ENCODE measurements at regions not wholly inside any gene's neighbourhood (a gene's known extent, or its start where the extent isn't known, plus 50 kb on each side); places are given as distances from the start of the nearest gene placed in this dataset.

DNA sequence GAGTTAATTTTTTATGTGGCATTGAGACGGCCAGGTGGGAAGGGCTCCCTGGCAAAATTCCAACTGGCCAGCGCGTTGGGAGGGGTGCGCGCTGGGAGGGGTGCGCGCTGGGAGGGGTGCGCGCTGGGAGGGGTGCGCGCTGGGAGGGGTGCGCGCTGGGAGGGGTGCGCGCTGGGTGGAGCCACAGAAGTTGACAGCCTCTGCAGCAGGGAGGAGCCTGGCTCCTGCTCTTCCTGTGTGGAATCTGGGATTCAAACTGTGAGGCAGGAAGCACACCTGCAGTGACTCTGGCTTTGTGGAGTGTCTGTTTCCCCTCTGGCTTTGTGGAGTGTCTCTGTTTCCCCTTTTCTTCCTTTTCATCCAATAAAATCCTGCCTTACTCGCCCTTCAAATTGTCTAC is 147.9 kb upstream of the CBLN2 start:
- peak; percentile 78 for DNase-seq

DNA sequence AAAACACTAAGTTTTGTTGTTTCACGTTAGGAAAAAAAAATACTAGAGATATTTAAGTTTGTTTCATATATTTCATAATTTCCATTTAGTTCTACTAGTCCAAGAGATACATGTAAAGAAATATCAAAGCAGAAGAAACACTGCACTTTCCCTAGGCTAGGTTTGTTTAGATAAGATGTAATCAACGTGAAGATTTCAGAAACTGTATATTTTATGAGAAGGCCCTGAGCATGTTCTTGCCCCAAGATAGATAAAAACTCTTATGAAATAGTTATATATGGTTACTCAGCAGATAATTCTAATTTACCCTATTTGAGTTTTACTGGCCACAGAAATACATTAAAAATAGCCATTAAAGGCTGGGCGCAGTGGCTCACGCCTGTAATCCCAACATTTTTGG is 143.6 kb upstream of the CBLN2 start:
- no peak for DNase-seq

DNA sequence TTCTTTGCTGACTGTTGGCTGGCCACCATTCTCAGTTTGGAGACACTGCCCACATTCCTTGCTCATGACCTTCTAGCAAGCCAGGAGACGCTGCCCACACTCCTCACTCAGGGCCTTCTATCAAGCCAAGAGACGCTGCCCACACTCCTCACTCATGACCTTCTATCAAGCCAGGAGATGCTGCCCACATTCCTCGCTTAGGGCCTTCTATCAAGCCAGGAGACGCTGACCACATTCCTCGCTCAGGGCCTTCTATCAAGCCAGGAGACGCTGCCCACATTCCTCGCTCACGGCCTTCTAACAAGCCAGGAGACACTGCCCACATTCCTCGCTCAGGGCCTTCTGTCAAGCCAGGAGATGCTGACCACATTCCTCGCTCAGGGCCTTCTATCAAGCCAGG is 131.3 kb upstream of the CBLN2 start:
- no peak for DNase-seq

DNA sequence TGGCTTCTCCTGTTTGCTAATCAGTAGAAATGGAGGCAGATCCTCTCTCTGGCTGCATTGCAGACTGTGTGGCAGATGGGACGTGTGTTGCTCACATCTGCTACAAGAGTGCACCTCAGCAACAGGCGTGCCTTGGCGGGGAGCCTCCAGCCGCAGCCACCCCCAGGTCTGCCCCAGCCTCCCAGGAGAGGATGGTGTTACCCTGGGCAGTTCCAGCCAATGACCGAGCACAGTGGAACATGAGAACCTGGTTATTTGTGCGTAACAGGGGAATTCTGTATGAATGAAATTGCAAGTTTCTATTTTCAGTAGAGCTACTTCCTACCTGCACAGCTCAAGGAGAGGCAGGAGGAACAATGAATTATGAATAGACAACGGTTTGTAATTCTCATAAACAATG is 130.6 kb upstream of the CBLN2 start:
- no peak for DNase-seq

DNA sequence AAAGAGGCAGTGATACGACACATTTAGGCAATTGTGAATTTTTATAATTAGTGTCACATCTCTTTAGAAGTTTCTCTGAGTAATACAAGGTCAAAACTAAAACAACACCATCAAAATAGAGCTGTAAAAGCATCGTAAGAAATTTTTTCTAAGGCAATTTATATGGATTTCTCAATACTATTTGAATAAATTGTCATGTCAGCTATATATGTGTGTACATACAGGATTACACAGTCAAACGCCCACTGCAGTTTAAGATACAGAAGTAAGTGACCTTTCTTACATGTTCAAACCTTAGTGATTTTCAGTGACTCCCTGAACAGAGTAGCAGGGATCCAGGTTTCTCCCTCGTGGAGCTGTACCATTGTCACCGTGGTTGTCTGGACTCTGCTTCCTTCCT is 129.1 kb upstream of the CBLN2 start:
- DNase-seq, result no peak

DNA sequence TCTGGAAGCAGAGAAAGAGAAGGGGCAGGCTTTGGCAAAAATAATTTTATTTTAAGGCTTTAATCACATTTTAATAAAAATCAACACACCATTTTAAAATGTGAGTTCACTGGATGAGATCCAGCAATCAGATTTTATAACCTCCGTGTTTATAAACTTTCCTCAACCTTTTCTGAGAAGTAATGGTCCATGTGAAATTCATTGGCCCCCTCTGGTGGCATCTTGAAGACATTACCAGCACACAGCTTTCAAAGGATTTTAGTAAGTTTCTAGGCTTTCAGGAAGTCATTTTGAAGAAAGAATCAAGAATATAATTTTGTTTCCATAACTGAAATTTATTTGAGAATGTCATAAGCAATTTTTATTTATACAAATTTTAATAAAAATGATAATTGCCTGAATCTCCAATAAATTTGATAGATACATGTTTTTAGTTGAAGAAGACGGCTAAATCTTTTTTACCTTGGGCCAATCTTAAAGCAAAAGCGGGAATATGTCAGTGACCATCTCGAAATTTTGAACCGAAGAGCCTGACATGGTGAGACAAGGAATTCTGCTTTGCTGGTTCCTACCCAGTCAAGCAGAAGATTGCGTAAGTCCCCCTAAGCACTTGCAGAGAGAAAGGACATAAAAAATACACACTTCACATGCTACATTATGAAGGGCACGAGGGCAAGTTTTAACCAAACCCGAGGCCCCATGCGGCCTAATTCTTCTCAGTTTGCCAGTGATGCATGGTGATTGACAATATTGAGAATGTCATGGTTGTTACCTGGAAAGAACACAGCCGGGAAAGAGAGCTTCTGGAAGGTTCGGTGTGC is 128.4 kb upstream of the CBLN2 start:
- DNase-seq, result peak; percentile 40

DNA sequence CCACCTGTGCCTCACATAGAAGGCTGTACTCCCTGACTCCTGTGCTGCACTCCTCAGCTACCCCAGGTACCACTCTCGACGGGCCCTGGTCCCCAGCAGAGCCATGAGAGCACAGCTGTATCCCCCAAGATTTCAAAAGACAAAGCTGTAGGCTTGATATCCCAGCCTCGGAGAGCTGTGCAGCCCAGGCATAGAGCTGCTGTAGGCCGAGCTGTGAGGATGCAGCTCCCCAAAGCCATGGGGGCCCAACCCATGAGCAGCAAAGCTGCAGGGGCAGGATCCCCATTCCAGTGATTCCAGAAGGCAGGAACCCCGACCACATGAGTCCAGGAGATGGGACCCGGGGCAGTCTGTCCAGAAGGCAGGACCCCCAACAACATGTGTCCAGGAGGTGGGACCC is 123.8 kb upstream of the CBLN2 start:
- no peak for DNase-seq

DNA sequence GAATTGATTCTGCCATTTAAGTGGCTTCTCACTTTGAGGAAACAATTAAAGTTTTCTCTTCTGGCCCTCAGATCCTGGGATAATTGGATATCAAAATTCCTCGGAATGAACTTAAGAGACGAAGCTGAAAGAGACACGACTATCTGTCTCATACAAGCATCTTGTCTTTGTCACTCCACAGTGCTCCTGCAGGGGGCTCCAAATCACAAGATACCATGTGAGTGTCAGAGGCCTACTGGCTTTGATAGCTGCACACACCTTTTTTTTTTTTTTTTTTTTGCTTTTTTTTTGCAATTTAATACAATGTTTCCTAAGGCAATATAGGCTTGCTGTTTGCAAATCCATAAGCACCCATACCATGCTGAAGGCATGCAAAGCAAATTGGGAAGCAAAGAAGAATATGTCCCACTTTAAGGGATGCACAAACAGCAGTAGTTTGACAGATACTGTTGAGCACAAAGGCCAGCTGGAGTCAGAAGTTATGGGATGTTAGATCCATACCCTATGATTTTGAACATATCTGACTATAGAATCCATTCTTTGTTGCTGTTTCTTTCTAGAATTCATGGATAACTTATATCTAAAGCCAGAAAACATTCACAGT is 109.0 kb upstream of the CBLN2 start:
- DNase-seq, result no peak

DNA sequence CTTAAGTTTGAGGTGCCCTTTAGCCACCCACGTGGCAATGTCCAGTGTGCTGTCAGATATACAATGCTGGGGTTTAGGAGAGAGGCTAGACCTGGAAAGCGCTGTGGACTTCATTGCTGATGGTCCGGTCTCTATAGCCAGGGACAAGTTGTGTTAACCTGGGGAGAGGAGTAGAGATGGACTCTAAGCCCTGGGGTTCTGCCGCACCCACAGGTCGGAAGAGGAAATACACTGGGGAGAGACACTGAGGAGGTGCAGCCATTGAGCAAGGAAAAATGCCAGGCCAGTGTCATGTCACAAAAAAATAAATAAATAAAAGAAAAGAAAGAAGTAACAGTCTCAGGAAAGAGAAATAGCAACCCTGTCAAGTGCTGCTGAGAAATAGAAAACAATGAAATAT is 106.9 kb upstream of the CBLN2 start:
- DNase-seq, result no peak

DNA sequence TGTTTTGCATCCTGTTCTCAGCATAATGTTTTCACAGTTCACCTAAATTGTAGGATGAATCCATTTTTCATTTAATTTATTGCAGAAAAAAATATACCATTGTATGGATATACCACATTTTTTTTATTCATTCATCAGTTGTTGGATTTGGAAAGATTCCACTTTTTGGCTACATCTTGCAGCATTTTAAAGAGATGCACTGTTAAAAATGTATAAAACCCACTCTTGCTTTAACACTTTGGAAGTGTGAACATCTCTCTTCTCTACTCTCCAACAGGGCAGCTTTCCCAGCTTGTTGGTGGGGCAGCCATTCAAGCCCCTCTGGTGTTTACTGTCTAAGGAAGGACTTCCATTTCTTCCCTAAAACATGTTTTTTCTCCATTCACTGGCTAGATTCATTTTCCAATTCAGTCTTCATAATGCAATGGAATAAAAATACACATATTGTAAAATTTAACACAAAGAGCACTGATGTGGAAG is 104.4 kb upstream of the CBLN2 start:
- DNase-seq, result no peak

DNA sequence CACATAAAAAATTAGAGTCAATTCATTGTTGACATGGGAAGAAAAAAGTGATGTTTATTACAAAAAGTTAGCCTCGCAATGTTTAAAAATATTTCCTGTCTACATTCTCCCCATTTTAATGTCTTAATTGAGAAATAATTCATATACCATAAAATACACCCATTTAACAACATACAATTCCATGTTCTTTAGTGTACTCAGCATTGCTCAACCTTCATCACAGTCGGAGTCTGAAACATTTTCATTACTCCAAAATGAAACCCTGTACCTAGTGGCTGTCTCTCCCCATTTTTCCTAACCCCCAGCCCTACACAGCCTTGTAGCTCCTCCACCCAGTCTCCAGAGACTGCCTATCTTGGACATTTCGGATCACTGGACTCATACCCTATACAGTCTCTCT is 103.9 kb upstream of the CBLN2 start:
- no peak for DNase-seq

DNA sequence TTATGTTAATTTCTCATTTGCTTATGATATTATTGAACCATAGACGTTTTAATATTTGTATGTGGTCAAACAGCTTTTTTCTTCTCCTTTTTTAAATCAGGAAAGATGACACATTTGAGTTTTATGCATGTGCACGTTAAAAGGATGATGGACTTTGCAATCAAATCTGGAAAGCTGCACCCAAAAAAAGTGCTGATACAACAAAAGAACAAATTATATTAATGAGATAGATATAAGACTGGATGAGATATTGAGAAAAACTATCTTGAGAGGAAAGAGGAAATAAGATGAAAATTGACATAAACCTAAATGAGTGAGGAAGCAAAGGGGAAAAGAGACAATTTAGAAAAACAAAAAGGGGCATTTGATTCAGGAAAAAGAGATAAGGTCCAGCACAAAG is 96.4 kb upstream of the CBLN2 start:
- DNase-seq, result no peak

DNA sequence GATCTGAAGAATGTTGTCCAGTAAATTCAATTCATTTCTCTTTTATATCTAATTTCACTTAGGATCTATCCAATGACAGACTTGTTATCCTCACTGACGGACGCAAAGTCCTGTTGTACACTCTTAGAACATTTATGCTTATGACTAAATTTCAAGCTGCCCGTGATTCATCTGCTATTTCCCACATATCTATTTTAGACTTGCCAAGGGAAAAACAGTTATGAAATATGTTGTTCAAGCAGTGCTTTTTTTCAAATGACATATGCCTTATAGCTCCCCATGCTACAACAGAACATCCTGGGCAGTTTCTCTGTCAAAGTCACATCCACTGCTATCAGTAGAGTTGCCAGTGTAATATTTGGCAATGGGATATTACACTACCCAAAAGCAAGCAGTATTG is 94.2 kb upstream of the CBLN2 start:
- no peak for DNase-seq

DNA sequence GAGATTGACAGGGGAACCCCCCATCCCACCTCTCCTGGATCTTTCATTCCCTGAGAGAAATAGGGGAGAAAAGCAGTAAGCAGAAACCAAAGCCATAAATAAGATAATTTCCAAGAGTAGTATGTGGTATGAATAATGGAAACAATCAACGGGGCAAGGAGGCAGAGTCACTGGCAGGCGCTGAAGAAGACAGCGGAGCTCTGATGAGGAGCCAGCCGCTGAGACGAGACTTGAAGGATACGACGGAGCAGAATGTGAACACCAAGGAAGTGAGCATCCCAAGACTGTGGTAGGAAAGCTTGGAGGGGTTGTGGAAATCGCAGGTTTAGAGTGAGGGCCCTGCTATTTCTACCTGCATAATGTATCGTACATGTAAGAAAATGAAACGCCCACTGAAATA is 93.6 kb upstream of the CBLN2 start:
- no peak for DNase-seq

DNA sequence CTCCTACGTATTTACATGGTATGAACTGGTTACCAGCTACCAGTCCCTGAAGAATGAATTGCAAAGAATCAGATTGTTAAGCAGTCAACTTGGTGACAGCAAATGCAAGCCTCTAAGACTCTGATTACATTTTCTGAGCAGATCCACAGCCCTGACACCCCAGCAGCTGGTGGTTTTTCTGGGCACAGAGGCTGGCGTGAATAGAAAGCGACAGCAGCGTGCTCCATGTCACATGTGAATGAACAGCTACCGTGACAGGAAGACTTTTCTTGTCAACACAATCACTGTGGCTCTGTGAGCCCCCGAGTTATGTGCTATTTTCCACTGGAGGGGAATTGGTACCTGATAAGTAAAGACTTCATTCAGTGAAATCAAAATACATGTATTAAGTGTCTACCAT is 93.2 kb upstream of the CBLN2 start:
- no peak for DNase-seq

DNA sequence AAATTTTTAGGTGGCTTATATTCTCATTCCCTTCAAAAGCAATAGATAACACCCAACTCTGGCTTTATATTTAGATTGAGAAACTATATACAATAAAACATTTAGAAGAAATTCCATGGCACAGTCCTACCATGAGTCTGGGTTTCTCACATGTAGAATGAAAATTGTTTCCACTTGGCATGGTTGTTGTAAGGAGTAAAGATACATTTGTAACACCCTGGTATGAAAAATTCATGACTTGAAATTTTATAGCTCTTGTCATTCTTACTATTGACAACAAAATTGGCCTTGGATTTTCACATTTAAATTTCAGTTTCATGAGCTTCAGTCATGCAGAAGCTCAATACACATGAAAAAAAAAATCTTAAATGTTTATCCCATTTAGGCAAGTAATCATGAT is 92.5 kb upstream of the CBLN2 start:
- no peak for DNase-seq

DNA sequence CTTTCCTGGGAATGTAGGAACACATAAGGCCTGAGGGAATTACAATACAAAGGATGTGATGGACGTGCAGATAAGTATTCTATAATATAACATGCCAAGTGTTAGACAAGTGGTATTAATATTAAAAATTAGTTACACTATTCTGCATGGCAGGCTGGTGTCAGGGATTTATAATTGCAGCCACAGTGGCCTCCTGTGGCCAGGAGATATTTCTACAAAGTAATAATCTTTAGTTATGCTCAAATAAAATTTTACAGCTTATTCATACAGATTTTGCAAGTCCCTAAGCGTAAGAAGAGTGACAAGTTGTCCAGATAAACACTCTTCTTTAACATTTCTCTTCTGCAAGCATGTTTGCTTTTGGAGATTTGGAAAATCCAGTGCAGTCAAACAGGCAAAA is 90.4 kb upstream of the CBLN2 start:
- no peak for DNase-seq

DNA sequence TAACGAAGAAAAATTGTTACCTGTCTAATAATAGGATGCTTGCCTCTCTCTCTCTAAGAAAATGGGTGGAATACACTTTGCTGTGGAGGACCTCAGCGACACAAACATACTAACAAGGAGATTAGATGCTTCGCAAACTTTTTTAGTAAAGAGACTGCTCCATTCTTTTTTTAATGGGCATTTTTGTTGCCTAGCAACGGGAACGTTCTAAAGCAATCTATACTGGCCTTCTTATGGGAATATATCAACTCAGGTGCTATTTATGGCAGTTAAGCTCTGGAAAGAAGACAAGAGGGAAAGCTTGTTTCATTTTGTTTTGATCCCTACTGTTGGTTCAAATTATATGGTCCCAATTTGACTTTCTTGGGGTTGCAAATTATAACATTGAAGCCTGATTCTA is 86.8 kb upstream of the CBLN2 start:
- peak; percentile 14 for DNase-seq

DNA sequence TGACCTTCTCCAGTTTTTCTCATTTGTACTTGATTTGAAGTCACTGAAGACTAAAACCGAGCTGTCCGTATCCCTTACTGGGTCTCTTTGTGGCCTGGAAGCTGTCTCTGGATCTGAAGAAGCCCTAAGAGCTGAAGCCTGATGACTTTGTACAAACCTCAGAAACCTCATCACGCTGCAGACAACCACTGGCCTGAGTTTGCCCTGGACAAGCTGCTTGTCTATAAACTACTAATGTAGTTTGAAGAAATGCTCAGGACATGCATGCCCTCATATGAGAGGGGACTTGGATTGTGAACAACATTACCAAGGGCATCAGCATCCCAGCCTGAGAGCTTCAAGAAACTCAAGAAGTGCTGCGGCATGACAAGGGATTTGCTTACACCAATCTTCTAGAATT is 79.3 kb upstream of the CBLN2 start:
- no peak for DNase-seq

DNA sequence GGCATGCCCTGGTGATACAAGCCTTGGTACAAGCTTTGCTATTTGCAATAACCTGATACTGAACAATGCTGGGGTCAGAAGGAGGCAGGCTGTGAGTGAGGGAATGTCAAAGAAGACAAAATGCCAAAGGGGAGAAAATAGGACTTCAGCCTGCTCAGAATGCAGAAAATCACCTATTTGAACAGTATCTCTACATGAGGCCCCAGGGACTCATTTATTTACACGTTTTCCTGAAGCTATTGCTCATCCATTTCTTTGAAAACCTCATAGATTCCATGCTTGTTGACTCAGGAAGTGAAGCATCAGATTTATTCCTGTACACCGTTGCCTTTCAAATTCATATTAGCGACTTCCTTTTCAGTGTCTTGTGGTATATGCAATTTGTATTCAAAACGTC is 69.4 kb upstream of the CBLN2 start:
- DNase-seq, result no peak

DNA sequence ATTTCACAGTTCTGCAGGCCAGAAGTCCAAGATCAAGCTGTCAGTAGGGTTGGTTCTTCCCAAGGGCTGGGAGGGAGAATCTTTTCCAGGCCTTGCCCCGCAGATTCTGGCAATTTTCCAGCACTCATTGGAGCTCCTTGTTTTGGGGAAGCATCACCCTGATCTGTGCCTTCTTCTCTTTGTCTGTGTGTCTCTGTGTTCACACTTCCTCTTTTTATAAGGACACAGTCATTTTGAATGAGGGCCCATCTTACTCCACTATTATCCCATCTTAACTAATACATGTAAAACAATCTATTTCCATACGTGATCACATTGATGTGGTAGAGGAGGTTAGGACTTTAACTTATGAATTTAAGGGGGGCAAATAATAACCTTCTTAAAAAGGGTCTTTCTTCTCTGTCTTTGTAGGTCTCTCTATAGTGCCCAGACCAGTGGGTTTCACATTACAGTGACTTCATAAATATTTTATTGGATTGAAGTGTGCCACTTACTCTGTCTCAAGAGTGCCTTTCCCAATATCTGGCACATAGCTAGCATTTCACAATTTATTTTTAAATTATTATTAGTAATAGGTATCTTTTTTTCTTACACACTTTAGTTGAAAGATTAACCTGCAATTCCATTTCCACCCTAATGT is 68.9 kb upstream of the CBLN2 start:
- no peak for DNase-seq

DNA sequence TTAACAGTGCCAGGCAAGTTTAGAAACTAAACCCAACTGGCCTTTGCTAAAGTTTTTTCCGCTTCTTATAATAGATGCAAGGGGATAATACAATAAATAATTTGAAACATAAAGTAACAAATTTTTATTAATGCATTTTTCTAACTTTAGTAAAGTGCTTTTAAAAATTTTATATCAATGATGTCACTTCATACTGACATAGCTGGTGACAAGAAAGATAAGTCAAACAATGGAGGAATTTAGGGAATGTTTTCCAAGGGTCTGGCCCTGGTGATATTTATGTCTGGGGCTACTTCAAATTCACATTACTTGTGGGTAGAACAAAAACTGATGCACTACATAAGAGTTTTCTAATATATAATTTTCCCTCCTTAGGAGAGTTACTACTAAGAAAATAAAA is 61.2 kb upstream of the CBLN2 start:
- DNase-seq, result no peak

DNA sequence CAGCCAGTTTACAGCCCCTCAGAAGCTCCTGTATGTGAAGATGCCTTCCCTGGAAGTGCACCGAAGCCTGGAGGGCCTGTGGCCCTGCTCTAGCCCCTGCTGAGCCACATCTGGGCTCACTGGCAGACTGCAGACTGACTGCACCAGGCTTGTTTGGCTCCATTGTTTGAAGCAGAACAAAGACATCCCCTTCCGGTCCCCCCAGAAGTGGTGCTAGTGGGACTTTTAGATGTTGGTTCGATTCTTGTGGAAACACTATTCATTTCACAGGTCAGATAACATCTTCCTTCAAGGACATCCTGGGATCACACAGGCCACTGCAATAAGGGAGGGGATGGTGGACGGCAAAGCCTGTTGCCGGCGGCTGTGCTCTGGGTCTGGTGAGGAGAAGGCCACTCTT is 57.8 kb upstream of the CBLN2 start:
- no peak for DNase-seq

DNA sequence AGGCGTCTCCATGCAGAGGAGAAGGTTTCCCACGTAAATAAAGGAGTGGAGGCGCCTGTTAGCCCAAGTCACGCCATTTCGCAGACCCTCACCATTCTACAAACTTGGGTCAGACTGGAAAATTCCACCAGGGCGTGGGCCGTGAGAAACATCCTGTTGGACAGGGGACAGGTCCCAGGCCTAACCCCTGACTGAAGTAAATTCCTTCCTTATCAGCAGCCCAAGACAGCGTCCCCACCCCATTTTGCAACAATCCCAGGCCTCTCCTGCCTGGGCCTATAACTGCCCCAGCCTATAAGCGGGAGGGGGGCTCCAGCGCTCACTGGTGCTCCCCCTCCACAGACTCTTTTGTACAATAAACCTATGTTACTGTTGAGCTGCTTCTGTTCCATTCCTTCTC is 57.3 kb upstream of the CBLN2 start:
- no peak for DNase-seq

Measured in NCI-H345 (cell line).